CD14-positive monocyte (primary cell): ENCODE measurements at regions not wholly inside any gene's neighbourhood (a gene's known extent, or its start where the extent isn't known, plus 50 kb on each side); places are given as distances from the start of the nearest gene placed in this dataset.

Experiments
- DNase-seq, 3 donors: peaks; one replicate each; pipeline ENCODE4 v3.0.0-alpha.2; 2011 to 2022
- H2AFZ ChIP-seq: 2 replicates; pipeline ENCODE4 v1.6.0; 2012; ENCODE audit warnings: mild to moderate bottlenecking, low read depth, low read length, inconsistent platforms; ENCODE audit not compliant: insufficient read depth, poor library complexity, severe bottlenecking
- H3K27ac ChIP-seq, 2 donors: 1 replicate in 1 of 2; 2 replicates in 1 of 2; pipeline ENCODE4 v1.5.1; 2012 to 2013; ENCODE audit warnings: low read length in 2 of 2, control low read depth in 1 of 2, inconsistent platforms in 1 of 2, low read depth in 1 of 2, mild to moderate bottlenecking in 1 of 2
- H3K27me3 ChIP-seq, 2 donors: one replicate each; pipeline versions ENCODE4 v1.6.0 to v1.6.1; 2011 to 2013; ENCODE audit warnings: low read length in 2 of 2; ENCODE audit not compliant: control insufficient read depth in 2 of 2, insufficient read depth in 2 of 2
- H3K36me3 ChIP-seq, 2 donors: replicated peaks in 1 of 2; 1 replicate in 1 of 2; 2 replicates in 1 of 2; pipeline versions ENCODE4 v1.5.1 to v1.6.1; 2012 to 2013; ENCODE audit warnings: low read length in 2 of 2, control low read depth in 1 of 2, inconsistent platforms in 1 of 2, mild to moderate bottlenecking in 1 of 2; ENCODE audit not compliant: insufficient read depth in 2 of 2, control insufficient read depth in 1 of 2
- H3K4me1 ChIP-seq, 2 donors: 1 replicate in 1 of 2; 2 replicates in 1 of 2; pipeline versions ENCODE4 v1.5.1 to v1.6.1; 2012 to 2013; ENCODE audit warnings: low read length in 2 of 2, control low read depth in 1 of 2, inconsistent platforms in 1 of 2, mild to moderate bottlenecking in 1 of 2, moderate library complexity in 1 of 2; ENCODE audit not compliant: insufficient read depth in 2 of 2, control insufficient read depth in 1 of 2
- H3K4me2 ChIP-seq: replicated peaks from 2 replicates; pipeline ENCODE3; 2012; ENCODE audit warnings: low read length, moderate library complexity, mild to moderate bottlenecking; ENCODE audit not compliant: poor library complexity, severe bottlenecking; ENCODE audit errors: extremely low read depth
- H3K4me3 ChIP-seq, 3 experiments: fragments of 200-600 bp in 1 of 3; sonication (generic) in 1 of 3; replicated peaks in 1 of 3; 1 replicate in 2 of 3; 2 replicates in 1 of 3; pipeline ENCODE4 v1.5.1; 2011 to 2013; ENCODE audit warnings: low read length in 3 of 3, mild to moderate bottlenecking in 3 of 3, control low read depth in 2 of 3, low read depth in 2 of 3, inconsistent platforms in 1 of 3, moderate library complexity in 1 of 3
- H3K79me2 ChIP-seq: 2 replicates; pipeline ENCODE4 v1.6.0; 2012; ENCODE audit warnings: mild to moderate bottlenecking, control low read depth, inconsistent platforms, low read length, moderate library complexity; ENCODE audit not compliant: insufficient read depth
- H3K9ac ChIP-seq: 2 replicates; pipeline ENCODE4 v1.6.0; 2017; ENCODE audit warnings: low read length, mild to moderate bottlenecking; ENCODE audit not compliant: insufficient read depth, poor library complexity, severe bottlenecking
- H3K9me3 ChIP-seq, 2 donors: replicated peaks in 1 of 2; 1 replicate in 1 of 2; 2 replicates in 1 of 2; pipeline versions ENCODE4 v1.5.1 to v1.6.1; 2012 to 2013; ENCODE audit warnings: low read length in 2 of 2, control low read depth in 1 of 2; ENCODE audit not compliant: control insufficient read depth in 1 of 2, insufficient read depth in 1 of 2
- H4K20me1 ChIP-seq: 2 replicates; pipeline ENCODE4 v1.6.0; 2012; ENCODE audit warnings: mild to moderate bottlenecking, low read length, control low read depth, moderate library complexity; ENCODE audit not compliant: insufficient read depth
- H3K27ac Mint-ChIP-seq, 7 donors: one replicate each; pipeline ENCODE4 v1.8.0; 2020; ENCODE audit warnings: mild to moderate bottlenecking in 7 of 7, mixed read lengths in 7 of 7, moderate library complexity in 6 of 7, inconsistent platforms in 2 of 7
- H3K27me3 Mint-ChIP-seq, 3 donors: one replicate each; pipeline ENCODE4 v1.8.0; 2021 to 2022; ENCODE audit warnings: low read depth in 3 of 3, mild to moderate bottlenecking in 3 of 3, mixed read lengths in 3 of 3, moderate library complexity in 3 of 3, inconsistent platforms in 1 of 3
- H3K36me3 Mint-ChIP-seq, 2 donors: one replicate each; pipeline ENCODE4 v1.8.0; 2020; ENCODE audit warnings: mixed read lengths in 2 of 2, inconsistent platforms in 1 of 2, mild to moderate bottlenecking in 1 of 2
- H3K4me1 Mint-ChIP-seq: one replicate; pipeline ENCODE4 v1.8.0; 2020; ENCODE audit warnings: mild to moderate bottlenecking, mixed read lengths
- H3K4me3 Mint-ChIP-seq, 2 donors: one replicate each; pipeline ENCODE4 v1.8.0; 2020; ENCODE audit warnings: mild to moderate bottlenecking in 2 of 2, mixed read lengths in 2 of 2, moderate library complexity in 1 of 2
- H3K9me3 Mint-ChIP-seq, 7 donors: one replicate each; pipeline ENCODE4 v1.8.0; 2020 to 2022; ENCODE audit warnings: mixed read lengths in 7 of 7, mild to moderate bottlenecking in 6 of 7, moderate library complexity in 6 of 7, inconsistent platforms in 2 of 7
- CTCF ChIP-seq: fragments of 200-600 bp; IDR thresholded peaks from one replicate; pipeline ENCODE4 v1.8.0; 2022; ENCODE audit warnings: antibody characterized with exemption, mild to moderate bottlenecking
- WGBS: methylation state at CpG from one replicate; pipeline ENCODE4 v1.1.5; 2013; ENCODE audit warnings: missing lambda C conversion rate; ENCODE audit not compliant: insufficient coverage; 5-methylcytosine and 5-hydroxymethylcytosine counted together
- intact Hi-C, 2 donors: fragments of 100-400 bp; cut with micrococcal nuclease; formaldehyde crosslinking; loops; one replicate each; pipeline versions ENCODE4 v1.15.0 to v1.15.1; 2023

- no peak overlapping the region for H3K9ac ChIP-seq
- intact Hi-C loops: no loop called here
- no peak overlapping the region for H3K4me3 Mint-ChIP-seq
- no peak for TF ChIP-seq CTCF
- H3K4me3 ChIP-seq: no peak overlapping the region
- H3K4me1 Mint-ChIP-seq: no peaks in the 10 kb centered on the region
- no peaks in the 10 kb centered on the region for H3K36me3 ChIP-seq
- H3K4me2 ChIP-seq: no peak overlapping the region
- no peaks in the 10 kb centered on the region for H3K36me3 Mint-ChIP-seq
- H3K79me2 ChIP-seq: no peaks in the 10 kb centered on the region
- H3K4me1 ChIP-seq: no peaks in the 10 kb centered on the region
- H3K27me3 Mint-ChIP-seq: no peaks in the 10 kb centered on the region
- no peak overlapping the region for H2AFZ ChIP-seq
- no peak overlapping the region for H3K27ac Mint-ChIP-seq
- H3K27me3 ChIP-seq: no peaks in the 10 kb centered on the region
- peaks cover 0 to 8% (median 2%) of the 10 kb centered on the region in 7 donors for H3K9me3 Mint-ChIP-seq
- no CpG with 5 or more reads among the region's 1 CpG for WGBS
- no peaks in the 10 kb centered on the region for H4K20me1 ChIP-seq
- H3K27ac ChIP-seq: no peak overlapping the region
- DNase-seq: no peak
- peaks cover 0 to 4% of the 10 kb centered on the region in 2 donors for H3K9me3 ChIP-seq
These were observed 717.0 kb downstream of the DNAH5 start for GRCh38 chr5:13227513-13227912.

- Histone ChIP-seq H3K4me3 (no peak overlapping the region), H3K9ac (no peak overlapping the region), H3K27me3 (no peaks in the 10 kb centered on the region), H3K4me1 (no peaks in the 10 kb centered on the region), H3K79me2 (no peaks in the 10 kb centered on the region), H3K9me3 (no peaks in the 10 kb centered on the region), H3K36me3 (no peaks in the 10 kb centered on the region), H3K4me2 (no peak overlapping the region), H2AFZ (no peak overlapping the region), H4K20me1 (no peaks in the 10 kb centered on the region), H3K27ac (no peak overlapping the region)
- Mint-ChIP-seq H3K36me3 (no peaks in the 10 kb centered on the region), H3K4me3 (no peak overlapping the region), H3K27ac (no peak overlapping the region), H3K27me3 (peaks cover 0 to 2% (median 0%) of the 10 kb centered on the region in 3 donors), H3K4me1 (no peaks in the 10 kb centered on the region), H3K9me3 (peaks cover 0 to 3% (median 0%) of the 10 kb centered on the region in 7 donors)
- no peak for TF ChIP-seq CTCF
- WGBS: 100% methylated on average over 1 of the region's 2 CpGs
- no peak for DNase-seq
- intact Hi-C loops: no loop called here
These were observed 726.0 kb downstream of the DNAH5 start for GRCh38 chr5:13218518-13218917.
